ENCODE measurements at regions not wholly inside any gene's neighbourhood (a gene's known extent, or its start where the extent isn't known, plus 50 kb on each side); places are given as distances from the start of the nearest gene placed in this dataset.

- TF ChIP-seq GATA2 (IDR thresholded peaks at IDR 0.05; ENCODE audit: insufficient read depth, insufficient read length, low read depth, low read length), result no peak
- no peak for TF ChIP-seq CTCF (IDR thresholded peaks at IDR 0.05; ENCODE audit: extremely low read depth in 1 of 2, insufficient read depth in 1 of 2, low read depth in 1 of 2, low read length in 2 of 2)
- no peak for TF ChIP-seq MAX (IDR thresholded peaks at IDR 0.05; ENCODE audit: insufficient read depth, insufficient read length)
- no peak for TF ChIP-seq POLR2AphosphoS5 (IDR thresholded peaks at IDR 0.05; ENCODE audit: insufficient read depth, low read depth, low read length)
- FAIRE-seq, result no peak
- Histone ChIP-seq H3K27ac (ENCODE audit: insufficient read depth, low read depth, low read length) (no peak overlapping the region), H3K4me3 (replicated peaks in 1 of 3; ENCODE audit: insufficient read depth in 1 of 3, low read depth in 1 of 3, low read length in 3 of 3) (no peak overlapping the region), H4K20me1 (replicated peaks; ENCODE audit: control insufficient read depth, extremely low read depth, insufficient read depth, low read length) (no peaks in the 10 kb centered on the region), H3K27me3 (ENCODE audit: control insufficient read depth in 2 of 2, insufficient read depth in 2 of 2, low read length in 2 of 2) (no peaks in the 10 kb centered on the region), H3K79me2 (ENCODE audit: control insufficient read depth, insufficient read depth, low read length) (no peaks in the 10 kb centered on the region), H2AFZ (ENCODE audit: low read depth, low read length) (no peak overlapping the region), H3K9me1 (replicated peaks; ENCODE audit: control insufficient read depth, extremely low read depth, insufficient read depth, low read length) (no peaks in the 10 kb centered on the region), H3K4me1 (ENCODE audit: control insufficient read depth, extremely low read depth, insufficient read depth, low read length) (no peaks in the 10 kb centered on the region), H3K9me3 (replicated peaks; ENCODE audit: control insufficient read depth, insufficient read depth, low read length) (no peaks in the 10 kb centered on the region), H3K9ac (replicated peaks; ENCODE audit: extremely low read depth, insufficient read depth, low read length) (no peak overlapping the region), H3K4me2 (ENCODE audit: insufficient read depth, low read length) (no peak overlapping the region), H3K36me3 (ENCODE audit: control insufficient read depth in 2 of 2, extremely low read depth in 1 of 2, insufficient read depth in 2 of 2, low read length in 2 of 2) (no peaks in the 10 kb centered on the region)
- ChIA-PET POLR2A (no interaction called here), CTCF (no interaction called here)
- no peak for DNase-seq (ENCODE audit: low read depth, low spot score)
- BruUV-seq (replicated peaks), result no TSS peak
- dilution Hi-C loops (cut with MboI; ENCODE audit: extremely low pct_ligation_motif_present, low sequenced_read_pairs), result no loop called here
- intact Hi-C loops (cut with micrococcal nuclease), result no loop called here
Measured at GRCh38 chr12:126396536-126396935, 1331.3 kb downstream of the AACS start.

- no peaks in the 10 kb centered on the region for H3K36me3 ChIP-seq (ENCODE audit: control insufficient read depth in 2 of 2, extremely low read depth in 1 of 2, insufficient read depth in 2 of 2, low read length in 2 of 2)
- CTCF ChIA-PET, result no interaction called here
- no peak overlapping the region for H3K4me2 ChIP-seq (ENCODE audit: insufficient read depth, low read length)
- no peaks in the 10 kb centered on the region for H3K9me1 ChIP-seq (replicated peaks; ENCODE audit: control insufficient read depth, extremely low read depth, insufficient read depth, low read length)
- H3K9ac ChIP-seq (replicated peaks; ENCODE audit: extremely low read depth, insufficient read depth, low read length), result no peak overlapping the region
- no peak overlapping the region for H3K4me3 ChIP-seq (replicated peaks in 1 of 3; ENCODE audit: insufficient read depth in 1 of 3, low read depth in 1 of 3, low read length in 3 of 3)
- H3K27me3 ChIP-seq (ENCODE audit: control insufficient read depth in 2 of 2, insufficient read depth in 2 of 2, low read length in 2 of 2), result no peaks in the 10 kb centered on the region
- TF ChIP-seq MAX (IDR thresholded peaks at IDR 0.05; ENCODE audit: insufficient read depth, insufficient read length), result no peak
- no peak for TF ChIP-seq EZH2 (IDR thresholded peaks at IDR 0.05; ENCODE audit: borderline replicate concordance, low read depth, low read length, severe bottlenecking)
- no peak for TF ChIP-seq POLR2AphosphoS5 (IDR thresholded peaks at IDR 0.05; ENCODE audit: insufficient read depth, low read depth, low read length)
- TF ChIP-seq MYC (IDR thresholded peaks at IDR 0.05; ENCODE audit: low read depth, low read length), result no peak
- TF ChIP-seq POLR2A (IDR thresholded peaks at IDR 0.05; ENCODE audit: low read depth, low read length), result no peak
- TF ChIP-seq JUN (IDR thresholded peaks at IDR 0.05; ENCODE audit: borderline replicate concordance, insufficient read depth, insufficient read length, low read depth), result no peak
- no peak for TF ChIP-seq CTCF (IDR thresholded peaks at IDR 0.05; ENCODE audit: extremely low read depth in 1 of 2, insufficient read depth in 1 of 2, low read depth in 1 of 2, low read length in 2 of 2)
- no peak for TF ChIP-seq FOS (IDR thresholded peaks at IDR 0.05; ENCODE audit: borderline replicate concordance, insufficient read depth, low read length)
- no peak for TF ChIP-seq GATA2 (IDR thresholded peaks at IDR 0.05; ENCODE audit: insufficient read depth, insufficient read length, low read depth, low read length)
- no peak overlapping the region for H3K27ac ChIP-seq (ENCODE audit: insufficient read depth, low read depth, low read length)
- dilution Hi-C loops (cut with MboI; ENCODE audit: extremely low pct_ligation_motif_present, low sequenced_read_pairs) (no loop called here), intact Hi-C loops (cut with micrococcal nuclease) (no loop called here)
- H3K9me3 ChIP-seq (replicated peaks; ENCODE audit: control insufficient read depth, insufficient read depth, low read length), result no peaks in the 10 kb centered on the region
- no peak for DNase-seq (ENCODE audit: low read depth, low spot score)
- H3K4me1 ChIP-seq (ENCODE audit: control insufficient read depth, extremely low read depth, insufficient read depth, low read length), result no peaks in the 10 kb centered on the region
- H2AFZ ChIP-seq (ENCODE audit: low read depth, low read length), result no peak overlapping the region
- FAIRE-seq, result no peak
- H3K79me2 ChIP-seq (ENCODE audit: control insufficient read depth, insufficient read depth, low read length), result no peaks in the 10 kb centered on the region
- no peaks in the 10 kb centered on the region for H4K20me1 ChIP-seq (replicated peaks; ENCODE audit: control insufficient read depth, extremely low read depth, insufficient read depth, low read length)
- POLR2A ChIA-PET, result no interaction called here
- BruUV-seq (replicated peaks), result no TSS peak
Measured at GRCh38 chr12:126397071-126397581, 1331.9 kb downstream of the AACS start.

All from endothelial cell of umbilical vein (primary cell).